ENCODE measurements at regions not wholly inside any gene's neighbourhood (a gene's known extent, or its start where the extent isn't known, plus 50 kb on each side); places are given as distances from the start of the nearest gene placed in this dataset.

DNA sequence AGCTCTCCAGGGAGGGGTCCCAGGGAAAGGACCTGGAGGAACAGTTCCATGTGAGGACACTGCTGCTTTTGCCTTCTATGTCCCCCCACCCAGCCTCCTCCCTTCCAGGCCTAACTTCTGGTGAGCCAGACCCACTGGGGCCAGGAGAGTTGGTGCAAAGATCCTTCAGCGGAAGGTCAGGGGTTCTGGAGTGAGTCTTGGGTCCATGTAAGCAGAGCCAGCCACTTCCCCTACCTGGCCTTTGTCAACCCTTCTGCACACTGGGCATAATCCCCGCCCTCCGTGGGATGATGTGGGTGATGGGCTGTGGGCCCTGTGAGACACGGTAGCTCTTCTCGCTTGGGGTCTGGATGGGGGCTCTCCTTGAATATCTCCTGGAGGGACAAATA lies 76.9 kb downstream of the RHOB start:
- POLR2A ChIA-PET = no interaction called here
- Mint-ChIP-seq H3K27ac (no peak overlapping the region), H3K4me1 (ENCODE audit: low read depth) (no peaks in the 10 kb centered on the region), H3K9me3 (no peaks in the 10 kb centered on the region), H3K27me3 (peaks cover 5% of the 10 kb centered on the region), H3K4me3 (no peak overlapping the region), H3K36me3 (ENCODE audit: low read depth) (no peaks in the 10 kb centered on the region)
- TF ChIP-seq CTCF (IDR thresholded peaks at IDR 0.05) = no peak
- intact Hi-C loops (cut with micrococcal nuclease) = no loop called here
- CTCF ChIA-PET = no interaction called here
- DNase-seq = no peak
- no peak for ATAC-seq

- DNase-seq (no peak), ATAC-seq (no peak)
- H3K27ac Mint-ChIP-seq = no peak overlapping the region
- intact Hi-C loops (cut with micrococcal nuclease) = no loop called here
- no peaks in the 10 kb centered on the region for H3K4me1 Mint-ChIP-seq (ENCODE audit: low read depth)
- ChIA-PET CTCF (no interaction called here), POLR2A (no interaction called here)
- no peaks in the 10 kb centered on the region for H3K9me3 Mint-ChIP-seq
- no peaks in the 10 kb centered on the region for H3K36me3 Mint-ChIP-seq (ENCODE audit: low read depth)
- H3K27me3 Mint-ChIP-seq = peaks cover 5% of the 10 kb centered on the region
- no peak for TF ChIP-seq CTCF (IDR thresholded peaks at IDR 0.05)
- H3K4me3 Mint-ChIP-seq = no peak overlapping the region
Observed at GRCh38 chr2:20524412-20525040, 77.7 kb downstream of the RHOB start.

DNA sequence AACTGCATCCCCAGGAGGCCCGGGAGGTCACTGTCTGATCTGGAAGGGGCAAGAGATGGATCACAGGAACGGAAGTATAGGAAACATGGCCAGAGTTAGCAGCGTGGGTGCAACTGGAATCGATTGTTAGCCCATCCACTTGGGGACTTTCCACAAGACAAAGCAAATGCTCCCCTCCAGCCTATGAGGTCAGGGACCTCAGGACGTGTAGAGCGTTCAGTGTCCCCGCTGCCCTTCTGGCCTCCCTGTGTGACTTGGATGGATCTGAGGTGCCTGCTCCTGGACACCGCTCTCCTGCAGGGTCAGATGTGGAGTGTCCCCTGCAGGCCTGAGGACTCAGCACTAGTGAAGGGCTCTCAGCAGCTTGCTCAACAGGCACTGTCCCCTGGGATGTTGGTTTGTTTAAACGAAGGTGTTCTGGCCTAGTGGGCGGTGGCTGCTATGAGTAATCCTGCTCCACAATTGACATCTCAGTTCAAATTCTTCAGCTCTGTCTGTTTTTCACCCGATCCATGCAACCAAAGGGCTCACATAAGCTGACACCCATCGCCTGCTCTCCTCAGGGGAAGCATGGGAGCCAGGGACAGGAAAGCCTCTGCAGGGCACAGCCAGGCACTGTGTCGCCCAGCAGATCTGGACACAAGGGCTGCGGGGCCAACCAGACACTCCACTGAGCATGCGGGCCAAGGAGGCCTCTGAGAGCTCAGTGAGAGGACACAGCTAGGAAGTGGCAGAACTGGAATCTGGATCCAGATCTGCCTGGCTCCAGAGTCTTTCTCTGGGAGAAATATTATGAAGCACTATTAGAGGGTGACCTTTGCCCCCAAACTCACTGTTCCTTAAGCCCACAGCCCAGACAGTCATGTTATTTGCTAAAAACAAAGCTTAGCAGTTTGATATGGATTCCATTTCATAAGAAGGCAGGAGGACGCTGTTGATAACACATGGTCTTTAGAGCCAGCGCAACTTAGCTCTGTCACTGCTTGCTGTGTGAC lies 78.5 kb downstream of the RHOB start:
- TF ChIP-seq CTCF (IDR thresholded peaks at IDR 0.05) = no peak
- intact Hi-C loops (cut with micrococcal nuclease) = no loop called here
- no peaks in the 10 kb centered on the region for H3K9me3 Mint-ChIP-seq
- no peaks in the 10 kb centered on the region for H3K36me3 Mint-ChIP-seq (ENCODE audit: low read depth)
- no peak for ATAC-seq
- ChIA-PET POLR2A (no interaction called here), CTCF (interaction anchor here (1.0 kb wide), 1 partner anchor 117 kb away, joined by 3 read pairs; no protein-coding TSS in a partner anchor)
- no peak overlapping the region for H3K27ac Mint-ChIP-seq
- H3K4me3 Mint-ChIP-seq = no peak overlapping the region
- DNase-seq = peak; percentile 12
- H3K27me3 Mint-ChIP-seq = peaks cover 5% of the 10 kb centered on the region
- no peaks in the 10 kb centered on the region for H3K4me1 Mint-ChIP-seq (ENCODE audit: low read depth)

DNA sequence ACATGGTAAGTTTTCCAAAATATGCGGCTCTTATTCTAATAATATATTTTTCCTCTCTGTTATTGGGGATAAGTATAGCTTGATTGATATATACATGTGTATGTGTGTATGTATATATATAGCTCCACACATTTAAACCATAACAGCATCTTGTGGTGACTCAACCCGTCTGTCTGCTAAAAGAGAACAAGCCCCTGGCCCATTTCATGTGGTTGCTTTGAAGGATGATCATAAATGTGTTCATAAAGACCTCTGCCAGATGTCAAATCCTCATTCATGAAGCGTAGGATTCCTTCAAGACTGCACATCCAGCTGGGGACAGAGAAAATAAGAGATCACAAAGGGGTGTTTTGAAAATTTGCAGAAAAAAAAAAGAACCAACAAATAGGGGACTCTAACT lies 79.3 kb downstream of the RHOB start:
- no peaks in the 10 kb centered on the region for H3K4me1 Mint-ChIP-seq (ENCODE audit: low read depth)
- H3K4me3 Mint-ChIP-seq = no peak overlapping the region
- intact Hi-C loops (cut with micrococcal nuclease) = no loop called here
- CTCF ChIA-PET = interaction anchor here (1.0 kb wide), 1 partner anchor 116 kb away, joined by 3 read pairs; no protein-coding TSS in a partner anchor
- no peak overlapping the region for H3K27ac Mint-ChIP-seq
- no peaks in the 10 kb centered on the region for H3K9me3 Mint-ChIP-seq
- TF ChIP-seq CTCF (IDR thresholded peaks at IDR 0.05) = no peak
- POLR2A ChIA-PET = interaction anchor here (0.6 kb wide), 1 partner anchor 279 kb away, joined by 3 read pairs; no protein-coding TSS in a partner anchor
- DNase-seq (no peak), ATAC-seq (no peak)
- no peaks in the 10 kb centered on the region for H3K36me3 Mint-ChIP-seq (ENCODE audit: low read depth)
- H3K27me3 Mint-ChIP-seq = peaks cover 5% of the 10 kb centered on the region

DNA sequence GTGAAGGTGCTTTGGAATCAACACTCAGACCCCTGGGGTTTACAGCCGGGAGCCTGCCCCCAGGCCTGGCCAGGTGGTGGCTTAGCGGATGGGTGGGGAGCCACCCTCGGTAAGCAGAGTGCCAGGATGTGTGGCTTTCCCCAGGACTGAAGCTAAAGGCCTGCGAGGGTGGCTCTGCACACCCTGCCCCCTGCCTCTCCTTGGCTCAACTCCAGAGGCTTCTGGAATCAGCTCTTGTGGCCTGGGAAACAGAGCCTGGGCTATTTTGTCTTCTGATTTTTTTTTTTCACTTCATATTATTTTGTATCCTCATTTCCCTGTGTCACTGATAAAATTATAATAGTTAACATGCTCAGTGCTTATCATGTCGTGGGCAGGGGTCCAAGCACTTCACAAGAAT lies 79.8 kb downstream of the RHOB start:
- TF ChIP-seq CTCF (IDR thresholded peaks at IDR 0.05) = no peak
- no peak for ATAC-seq
- intact Hi-C loops (cut with micrococcal nuclease) = no loop called here
- H3K27me3 Mint-ChIP-seq = peaks cover 4% of the 10 kb centered on the region
- H3K4me3 Mint-ChIP-seq = no peak overlapping the region
- DNase-seq = no peak
- H3K27ac Mint-ChIP-seq = no peak overlapping the region
- POLR2A ChIA-PET = interaction anchor here (0.6 kb wide), 1 partner anchor 280 kb away, joined by 3 read pairs; no protein-coding TSS in a partner anchor
- H3K4me1 Mint-ChIP-seq (ENCODE audit: low read depth) = no peaks in the 10 kb centered on the region
- no peaks in the 10 kb centered on the region for H3K36me3 Mint-ChIP-seq (ENCODE audit: low read depth)
- no peaks in the 10 kb centered on the region for H3K9me3 Mint-ChIP-seq
- CTCF ChIA-PET = no interaction called here
